Upper lobe of right lung (tissue), 1 donor: ENCODE measurements at regions not wholly inside any gene's neighbourhood (a gene's known extent, or its start where the extent isn't known, plus 50 kb on each side); places are given as distances from the start of the nearest gene placed in this dataset.

Experiments
- ATAC-seq: fragments of 200-7000 bp; cut with Tn5 transposase; one replicate; pipeline ENCODE4 v1.9.1; 2020; ENCODE audit warnings: mild to moderate bottlenecking, moderate library complexity
- DNase-seq: peaks from one replicate; pipeline ENCODE4 v3.0.0-alpha.2; 2020
- H3K27ac ChIP-seq: fragments of 200-600 bp; one replicate; pipeline ENCODE4 v1.8.0; 2022
- H3K27me3 ChIP-seq: fragments of 200-600 bp; one replicate; pipeline ENCODE4 v1.8.0; 2022; ENCODE audit warnings: mild to moderate bottlenecking
- H3K36me3 ChIP-seq: fragments of 200-600 bp; one replicate; pipeline ENCODE4 v1.8.0; 2022
- H3K4me1 ChIP-seq: fragments of 200-600 bp; one replicate; pipeline ENCODE4 v1.8.0; 2022
- H3K4me3 ChIP-seq: fragments of 200-600 bp; one replicate; pipeline ENCODE4 v1.8.0; 2022; ENCODE audit warnings: mild to moderate bottlenecking
- H3K9me3 ChIP-seq: fragments of 200-600 bp; one replicate; pipeline ENCODE4 v1.8.0; 2022
- intact Hi-C: fragments of 100-400 bp; cut with DNase I; formaldehyde crosslinking; loops from one replicate; pipeline ENCODE4 v1.11.0; 2022
- TF ChIP-seq, protein P1 (sequence below): fragments of 200-600 bp; IDR thresholded peaks from one replicate; pipeline ENCODE4 v1.8.0; 2022; ENCODE audit warnings: antibody characterized with exemption
- donor health status: DM: no; HTN: yes; CAD: no; lungs with severe emphysema.

DNA sequence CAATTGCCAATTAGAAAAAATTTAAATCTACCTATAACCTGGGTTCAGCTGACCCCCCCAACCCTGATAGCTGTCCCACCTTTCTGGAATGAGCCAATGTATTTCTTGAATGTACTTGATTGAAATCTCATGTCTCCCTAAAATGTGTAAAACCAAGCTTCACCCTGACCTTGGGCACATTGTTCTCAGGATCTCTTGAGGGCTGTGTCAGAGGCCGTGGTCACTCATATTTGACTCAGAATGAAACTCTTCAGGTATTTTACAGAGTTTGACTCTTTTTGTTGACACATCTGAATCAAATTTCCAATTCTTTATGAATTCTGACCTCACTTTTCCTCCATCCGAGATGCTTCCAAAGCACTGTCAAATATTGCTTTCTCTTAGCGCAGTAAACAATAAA lies 115.3 kb upstream of the BEND4 start:
- TF ChIP-seq, protein P1, sequence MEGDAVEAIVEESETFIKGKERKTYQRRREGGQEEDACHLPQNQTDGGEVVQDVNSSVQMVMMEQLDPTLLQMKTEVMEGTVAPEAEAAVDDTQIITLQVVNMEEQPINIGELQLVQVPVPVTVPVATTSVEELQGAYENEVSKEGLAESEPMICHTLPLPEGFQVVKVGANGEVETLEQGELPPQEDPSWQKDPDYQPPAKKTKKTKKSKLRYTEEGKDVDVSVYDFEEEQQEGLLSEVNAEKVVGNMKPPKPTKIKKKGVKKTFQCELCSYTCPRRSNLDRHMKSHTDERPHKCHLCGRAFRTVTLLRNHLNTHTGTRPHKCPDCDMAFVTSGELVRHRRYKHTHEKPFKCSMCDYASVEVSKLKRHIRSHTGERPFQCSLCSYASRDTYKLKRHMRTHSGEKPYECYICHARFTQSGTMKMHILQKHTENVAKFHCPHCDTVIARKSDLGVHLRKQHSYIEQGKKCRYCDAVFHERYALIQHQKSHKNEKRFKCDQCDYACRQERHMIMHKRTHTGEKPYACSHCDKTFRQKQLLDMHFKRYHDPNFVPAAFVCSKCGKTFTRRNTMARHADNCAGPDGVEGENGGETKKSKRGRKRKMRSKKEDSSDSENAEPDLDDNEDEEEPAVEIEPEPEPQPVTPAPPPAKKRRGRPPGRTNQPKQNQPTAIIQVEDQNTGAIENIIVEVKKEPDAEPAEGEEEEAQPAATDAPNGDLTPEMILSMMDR, result no peak
- DNase-seq, result no peak
- intact Hi-C loops, result no loop called here

DNA sequence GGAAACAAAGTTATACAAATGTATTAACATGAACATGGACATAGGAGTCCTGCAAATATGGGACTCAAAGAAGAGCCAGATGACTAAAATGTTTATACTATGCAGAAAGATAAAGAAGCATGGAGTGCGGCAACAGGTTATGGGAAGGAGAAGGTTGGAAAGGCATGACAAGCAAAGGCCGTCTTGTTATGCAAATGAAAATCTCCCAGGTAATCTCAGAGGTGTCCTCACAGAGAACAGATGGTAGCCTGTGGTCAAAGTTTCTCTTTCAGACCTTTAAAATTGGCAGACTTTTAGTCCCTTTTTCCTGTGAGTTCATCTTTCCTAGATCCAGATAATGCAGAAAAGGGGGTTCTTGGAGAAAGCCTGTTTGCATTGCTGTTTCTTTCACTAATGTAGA lies 116.4 kb upstream of the BEND4 start:
- DNase-seq (no peak), ATAC-seq (no peak)
- Histone ChIP-seq H3K27ac (no peak overlapping the region), H3K27me3 (no peaks in the 10 kb centered on the region), H3K9me3 (no peaks in the 10 kb centered on the region), H3K4me1 (no peaks in the 10 kb centered on the region), H3K4me3 (no peak overlapping the region), H3K36me3 (no peaks in the 10 kb centered on the region)
- TF ChIP-seq, protein P1, result no peak
- intact Hi-C loops, result no loop called here

More for the DNA sequence above, 115.3 kb upstream of the BEND4 start:
- Histone ChIP-seq H3K4me1 (no peaks in the 10 kb centered on the region), H3K27me3 (no peaks in the 10 kb centered on the region), H3K4me3 (no peak overlapping the region), H3K36me3 (no peaks in the 10 kb centered on the region), H3K27ac (no peak overlapping the region), H3K9me3 (no peaks in the 10 kb centered on the region)
- no peak for ATAC-seq

DNA sequence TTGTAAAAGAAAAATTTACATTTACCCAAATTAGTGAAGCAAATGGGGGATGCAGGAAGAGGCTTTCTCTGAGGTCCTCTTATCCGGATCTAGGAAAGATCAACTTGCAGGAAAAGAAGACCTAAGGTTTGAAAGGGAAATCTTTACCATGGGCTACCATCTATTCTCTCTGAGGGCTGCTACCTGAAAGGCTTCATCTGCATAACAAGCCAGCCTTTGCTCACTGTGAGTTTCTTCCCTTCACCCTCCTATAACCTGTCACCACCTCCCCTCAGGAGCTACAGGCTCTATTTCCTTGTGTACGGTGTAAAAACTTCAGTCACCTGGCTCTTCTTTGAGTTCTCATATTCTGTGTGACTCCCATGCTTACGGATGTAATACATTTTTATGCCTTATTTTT lies 118.6 kb upstream of the BEND4 start:
- Histone ChIP-seq H3K27ac (no peak overlapping the region), H3K36me3 (no peaks in the 10 kb centered on the region), H3K4me3 (no peak overlapping the region), H3K27me3 (no peaks in the 10 kb centered on the region), H3K9me3 (no peaks in the 10 kb centered on the region), H3K4me1 (no peaks in the 10 kb centered on the region)
- DNase-seq (no peak), ATAC-seq (no peak)
- TF ChIP-seq, protein P1, result no peak
- intact Hi-C loops, result no loop called here

DNA sequence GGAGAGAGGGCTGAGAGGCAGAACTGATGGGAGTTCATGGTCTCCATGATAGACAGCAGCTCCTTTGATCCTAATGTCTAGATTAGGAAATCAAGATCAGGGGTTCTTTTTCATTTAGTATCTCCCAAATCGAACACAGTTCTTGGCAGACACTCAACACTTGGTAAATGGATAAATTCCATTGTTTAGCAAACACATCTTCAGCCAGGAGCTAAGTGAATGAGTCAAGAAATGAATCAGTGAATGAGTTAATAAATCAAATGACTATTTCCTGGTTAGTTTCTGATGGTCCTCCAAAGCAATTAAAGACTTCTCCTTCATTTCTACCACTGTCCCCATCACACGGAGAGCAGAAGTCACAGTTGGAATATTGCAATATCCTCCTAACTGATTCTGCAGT lies 120.0 kb upstream of the SHISA3 start:
- TF ChIP-seq, protein P1, result no peak
- DNase-seq (no peak), ATAC-seq (no peak)
- Histone ChIP-seq H3K36me3 (no peaks in the 10 kb centered on the region), H3K4me1 (no peaks in the 10 kb centered on the region), H3K9me3 (no peaks in the 10 kb centered on the region), H3K27ac (no peak overlapping the region), H3K4me3 (no peak overlapping the region), H3K27me3 (no peaks in the 10 kb centered on the region)
- intact Hi-C loops, result no loop called here

DNA sequence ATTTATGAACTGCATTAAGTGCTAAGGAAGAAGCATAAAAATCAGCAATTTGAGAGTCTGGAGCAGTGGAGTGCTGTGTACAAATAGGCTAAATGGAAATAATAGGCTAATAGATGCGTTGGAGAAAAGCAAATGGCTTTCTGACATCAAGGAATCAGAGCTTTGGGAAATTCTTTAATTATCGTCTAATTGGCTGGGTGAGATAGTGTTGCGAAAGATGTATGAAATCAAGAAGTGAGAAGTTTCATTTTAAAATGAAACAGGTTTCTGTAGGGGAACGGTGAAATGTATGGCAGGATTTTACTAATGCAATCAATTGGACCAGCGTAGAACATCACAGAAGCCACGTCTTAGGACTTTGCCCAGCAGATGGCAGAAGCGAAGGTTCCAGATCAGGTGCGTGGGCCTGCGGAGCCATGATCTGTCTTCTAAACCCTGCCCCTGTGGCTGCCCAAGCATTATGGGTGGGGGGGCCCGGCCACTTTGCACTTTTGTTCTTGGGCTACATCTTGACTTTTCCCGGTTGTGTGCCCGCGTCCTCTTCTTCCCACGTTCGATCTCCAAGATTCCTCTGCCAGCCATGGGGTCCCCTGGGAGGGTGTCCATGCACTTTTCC lies 118.5 kb upstream of the SHISA3 start:
- DNase-seq, result no peak
- TF ChIP-seq, protein P1, result no peak
- H3K4me1 ChIP-seq, result no peaks in the 10 kb centered on the region

More for the DNA sequence above, 118.5 kb upstream of the SHISA3 start:
- Histone ChIP-seq H3K4me3 (no peak overlapping the region), H3K36me3 (no peaks in the 10 kb centered on the region), H3K27me3 (no peaks in the 10 kb centered on the region), H3K27ac (no peak overlapping the region), H3K9me3 (no peaks in the 10 kb centered on the region)
- intact Hi-C loops, result no loop called here
- no peak for ATAC-seq
